GM19240 (cell line): ENCODE measurements at regions not wholly inside any gene's neighbourhood (a gene's known extent, or its start where the extent isn't known, plus 50 kb on each side); places are given as distances from the start of the nearest gene placed in this dataset.
"Not testable (repeated sequence)": the region's sequence is repeated elsewhere in the genome, so short reads cannot be mapped to it uniquely, and the experiment has no call there.

ENCODE experiments used
- DNase-seq: peaks from one replicate; pipeline ENCODE4 v3.0.0; 2011; ENCODE audit warnings: low spot score; ENCODE audit not compliant: insufficient read length

- DNase-seq: no peak
Observed at GRCh38 chr10:78236416-78237015, 202.9 kb downstream of the RPS24 start.

- DNase-seq: not testable (repeated sequence)
Observed at GRCh38 chr10:78237951-78238350, 204.3 kb downstream of the RPS24 start.

GRCh38 chr10:78247266-78247665, 213.6 kb downstream of the RPS24 start:
- no peak for DNase-seq

- DNase-seq: no peak
Observed at GRCh38 chr10:78247821-78248220, 214.2 kb downstream of the RPS24 start.

GRCh38 chr10:78248651-78249464, 215.2 kb downstream of the RPS24 start:
- DNase-seq: no peak

- no peak for DNase-seq
Observed at GRCh38 chr10:78249690-78250089, 216.0 kb downstream of the RPS24 start.

- no peak for DNase-seq
Observed at GRCh38 chr10:78250313-78251015, 216.8 kb downstream of the RPS24 start.

- no peak for DNase-seq
Observed at GRCh38 chr10:78251016-78251385, 217.3 kb downstream of the RPS24 start.

- DNase-seq: no peak
Observed at GRCh38 chr10:78252286-78252685, 218.6 kb downstream of the RPS24 start.

- DNase-seq: no peak
Observed at GRCh38 chr10:78253063-78253853, 219.6 kb downstream of the RPS24 start.

GRCh38 chr10:78254013-78254412, 220.3 kb downstream of the RPS24 start:
- DNase-seq: no peak

GRCh38 chr10:78255214-78255613, 221.6 kb downstream of the RPS24 start:
- DNase-seq: no peak

GRCh38 chr10:78255796-78256638, 222.4 kb downstream of the RPS24 start:
- DNase-seq: no peak

GRCh38 chr10:78258323-78259030, 224.8 kb downstream of the RPS24 start:
- DNase-seq: no peak

GRCh38 chr10:78259391-78259790, 225.7 kb downstream of the RPS24 start:
- DNase-seq: no peak

- DNase-seq: no peak
Observed at GRCh38 chr10:78260141-78260540, 226.5 kb downstream of the RPS24 start.

- DNase-seq: no peak
Observed at GRCh38 chr10:78260680-78261079, 227.0 kb downstream of the RPS24 start.

GRCh38 chr10:78261291-78261690, 227.6 kb downstream of the RPS24 start:
- DNase-seq: no peak

GRCh38 chr10:78262860-78263259, 229.2 kb downstream of the RPS24 start:
- no peak for DNase-seq

GRCh38 chr10:78263521-78263988, 229.9 kb downstream of the RPS24 start:
- no peak for DNase-seq
